Inflammatory macrophage (primary cell): ENCODE measurements at regions not wholly inside any gene's neighbourhood (a gene's known extent, or its start where the extent isn't known, plus 50 kb on each side); places are given as distances from the start of the nearest gene placed in this dataset.
"Not testable (repeated sequence)": the region's sequence is repeated elsewhere in the genome, so short reads cannot be mapped to it uniquely, and the experiment has no call there.

Experiments
- DNase-seq, 2 donors: peaks; one replicate each; pipeline ENCODE4 v3.0.0-alpha.2; 2020 to 2022

GRCh38 chr3:38964646-38965045 is 87.1 kb downstream of the SCN11A start:
- no peak for DNase-seq

DNA sequence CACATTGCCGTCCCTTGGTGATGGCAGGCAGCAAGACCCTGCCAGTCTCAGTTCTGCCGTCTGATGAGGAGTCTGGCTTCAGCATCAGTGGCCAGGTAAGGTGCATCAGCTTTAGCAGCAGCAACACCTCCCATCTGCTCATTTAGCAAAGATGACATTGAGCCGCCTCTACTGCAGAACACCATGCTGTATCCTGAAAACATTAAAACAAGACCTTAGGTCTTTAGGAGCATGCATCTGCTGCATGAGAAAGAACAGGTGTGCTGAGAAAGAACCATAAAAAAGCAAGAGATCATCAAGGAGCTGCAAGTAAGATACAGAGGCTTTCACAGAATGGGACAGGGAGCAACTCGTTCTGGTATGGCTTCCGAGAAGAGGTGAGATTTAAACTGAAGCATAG is 87.5 kb downstream of the SCN11A start:
- DNase-seq, result no peak

GRCh38 chr3:38960953-38961622 is 90.7 kb downstream of the SCN11A start:
- DNase-seq, result peak; percentile 64 to 69

- no peak for DNase-seq
These were observed 91.6 kb downstream of the SCN11A start for GRCh38 chr3:38960042-38960622.

DNA sequence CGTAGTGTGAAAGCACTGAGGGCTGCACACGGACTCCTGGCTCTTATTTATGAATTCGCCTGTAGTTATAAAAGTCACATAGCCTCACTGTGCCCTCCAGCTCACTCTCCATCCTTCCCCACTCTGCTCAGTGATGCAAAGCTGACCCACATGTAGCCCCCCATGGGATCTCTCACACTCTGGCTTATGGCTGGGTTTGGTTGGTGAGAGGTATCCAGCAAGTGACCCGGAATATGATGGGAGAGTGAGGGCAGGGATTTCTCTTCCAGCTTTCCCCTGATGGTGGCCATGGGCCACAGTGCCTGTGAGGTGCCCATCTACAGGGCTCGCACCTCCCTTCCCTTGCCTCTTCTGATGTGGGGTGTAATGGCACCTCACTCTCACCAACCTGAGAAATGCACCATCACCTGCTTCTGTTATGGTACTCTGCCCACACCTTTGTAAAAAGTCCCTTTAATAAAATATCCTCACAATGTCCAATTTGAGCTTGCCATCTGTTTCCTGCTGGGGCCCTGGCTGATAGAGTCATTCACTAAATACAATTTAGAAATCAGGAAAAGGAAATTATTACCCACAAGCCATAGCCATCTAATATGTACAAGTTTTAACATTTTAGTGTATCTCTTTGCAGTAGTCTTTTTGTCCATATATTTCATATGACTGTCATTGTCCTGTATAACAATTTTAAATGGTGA is 93.6 kb downstream of the SCN11A start:
- no peak for DNase-seq

DNA sequence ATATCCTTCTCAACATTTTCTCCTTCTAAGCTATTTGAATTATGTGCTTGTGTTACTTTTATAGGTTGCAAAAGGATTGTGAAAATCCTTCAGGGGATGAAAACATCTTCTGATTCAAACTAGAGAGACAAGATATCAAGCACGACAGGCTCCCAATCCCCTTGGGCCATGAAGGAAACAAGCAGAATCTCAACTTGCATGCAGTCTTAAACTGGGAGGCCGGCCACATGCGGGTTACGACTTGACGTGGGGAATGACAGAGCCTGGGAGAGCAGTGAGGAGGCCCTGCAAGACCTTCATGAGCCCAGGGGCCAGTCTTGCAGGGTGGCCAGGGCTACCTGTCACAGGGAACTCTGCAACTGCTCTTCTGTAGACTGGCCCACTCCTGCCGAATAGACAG is 94.4 kb downstream of the SCN11A start:
- DNase-seq, result no peak

DNA sequence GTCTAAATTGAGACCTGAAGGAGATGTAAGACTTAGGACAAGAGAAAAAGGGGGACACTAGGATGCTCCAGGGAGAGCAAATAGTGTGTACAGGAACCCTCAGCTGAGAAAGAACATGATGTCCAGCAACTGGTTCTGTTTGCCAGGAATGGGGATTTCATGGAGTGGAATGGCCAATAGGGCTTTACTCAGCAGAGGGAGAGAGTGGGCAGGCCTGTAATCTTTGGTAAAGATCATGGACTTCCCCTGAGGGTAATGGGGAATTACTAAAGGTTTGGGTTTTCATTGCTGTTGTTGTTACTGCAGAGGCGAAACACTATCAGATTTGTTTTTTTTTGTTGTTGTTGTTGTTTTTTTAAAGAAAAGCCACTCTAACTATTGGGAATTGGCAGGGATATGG is 99.0 kb downstream of the SCN11A start:
- DNase-seq, result no peak

DNA sequence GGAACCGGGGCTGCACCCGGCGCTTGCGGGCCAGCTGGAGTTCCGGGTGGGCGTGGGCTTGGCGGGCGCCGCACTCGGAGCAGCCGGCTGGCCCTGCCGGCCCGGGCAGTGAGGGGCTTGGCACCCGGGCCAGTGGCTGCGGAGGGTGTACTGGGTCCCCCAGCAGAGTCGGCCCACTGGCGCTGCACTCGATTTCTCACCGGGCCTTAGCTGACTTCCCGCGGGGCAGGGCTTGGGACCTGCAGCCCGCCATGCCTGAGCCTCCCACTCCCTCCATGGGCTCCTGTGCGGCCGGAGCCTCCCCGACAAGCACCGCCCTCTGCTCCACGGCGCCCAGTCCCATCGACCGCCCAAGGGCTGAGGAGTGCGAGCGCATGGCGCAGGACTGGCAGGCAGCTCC is 100.6 kb downstream of the SCN11A start:
- DNase-seq, result not testable (repeated sequence)

GRCh38 chr3:38950581-38950980 is 101.2 kb downstream of the SCN11A start:
- peak; percentile 56 to 62 for DNase-seq

DNA sequence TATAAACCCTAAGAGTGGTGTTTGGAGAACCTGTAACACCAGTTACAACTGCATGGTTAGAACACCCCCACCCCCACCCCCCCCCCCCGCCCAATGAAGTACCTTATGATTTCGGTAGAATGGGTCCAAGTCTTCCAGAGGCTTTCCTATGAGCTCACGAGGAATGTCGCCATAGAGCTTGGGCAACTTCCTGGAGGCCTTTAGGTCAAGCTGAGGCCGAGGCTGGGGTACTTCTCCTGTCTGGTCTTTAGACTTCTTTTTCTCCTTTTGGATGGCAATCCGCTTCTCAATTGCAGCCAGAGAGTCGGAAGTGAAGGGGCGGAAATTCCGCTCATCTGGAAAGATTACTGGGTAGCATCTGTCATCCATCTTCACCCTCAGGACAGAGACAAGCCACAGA is 101.8 kb downstream of the SCN11A start:
- peak; percentile 18 to 45 for DNase-seq

GRCh38 chr3:38940394-38940793 is 111.3 kb downstream of the SCN11A start:
- no peak for DNase-seq

DNA sequence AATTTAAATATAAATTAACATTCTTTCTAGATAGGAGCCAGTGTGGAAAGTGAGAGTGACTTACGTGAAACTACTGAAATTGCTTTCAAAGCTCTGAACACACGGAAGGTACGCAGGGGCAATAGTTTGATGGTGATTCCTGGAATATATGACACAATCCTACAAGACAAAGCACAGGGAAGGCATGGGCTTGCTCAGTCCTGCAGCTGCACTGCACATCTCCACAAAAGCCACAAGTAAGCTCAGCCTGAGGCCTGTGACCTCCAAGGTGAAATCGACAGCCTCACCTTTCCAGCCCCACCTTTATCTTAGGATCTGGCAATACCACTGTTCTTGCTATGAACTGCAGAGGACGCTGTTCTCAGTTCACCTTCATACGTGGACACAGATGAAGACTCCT is 109.3 kb upstream of the SCN10A start:
- DNase-seq, result no peak

- DNase-seq, result no peak
These were observed 100.7 kb upstream of the SCN10A start for GRCh38 chr3:38916706-38917105.

DNA sequence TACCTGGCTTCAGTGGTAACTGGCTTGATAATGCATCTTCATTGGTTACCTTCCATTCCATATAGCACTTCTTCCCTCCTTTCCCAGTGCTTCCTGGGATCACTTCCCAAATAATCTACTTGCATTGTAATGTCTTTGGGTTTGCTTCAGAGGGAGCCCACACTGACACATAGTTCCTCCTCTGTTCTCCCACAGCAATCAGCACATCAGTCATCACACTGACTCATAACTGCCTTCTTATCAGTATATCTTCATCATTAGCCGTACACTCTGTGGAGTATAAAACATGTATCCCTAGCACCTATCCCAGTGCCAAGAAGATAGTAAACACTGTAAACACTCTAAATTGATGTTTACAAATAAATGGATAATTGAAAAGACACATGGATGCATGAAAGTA is 91.4 kb upstream of the SCN10A start:
- no peak for DNase-seq

DNA sequence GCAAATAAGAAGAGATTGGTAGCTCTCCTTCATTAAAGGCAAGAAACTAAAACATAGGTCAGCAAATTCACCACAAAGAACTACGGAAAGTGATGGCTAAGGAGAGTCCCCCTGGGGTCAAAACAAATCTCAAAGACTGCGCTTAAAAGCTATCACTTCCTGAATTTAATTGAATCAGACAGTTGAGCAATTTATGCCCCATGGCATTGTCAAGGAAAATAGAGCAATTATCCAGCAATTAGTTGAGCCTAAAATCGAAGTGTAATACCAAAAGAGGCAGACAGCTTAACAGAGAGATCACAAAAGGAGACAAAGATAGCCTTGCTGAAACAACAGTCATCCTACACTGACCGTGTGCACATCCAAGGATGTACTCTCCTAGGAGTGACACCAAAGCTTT is 74.4 kb upstream of the SCN10A start:
- no peak for DNase-seq

GRCh38 chr3:38878646-38879045 is 62.6 kb upstream of the SCN10A start:
- DNase-seq, result no peak
